GM19452 (cell line): ENCODE measurements at regions not wholly inside any gene's neighbourhood (a gene's known extent, or its start where the extent isn't known, plus 50 kb on each side); places are given as distances from the start of the nearest gene placed in this dataset.

Experiments
- ATAC-seq: cut with Tn5 transposase; IDR thresholded peaks from one replicate; pipeline ENCODE4 v1.9.1; 2021; ENCODE audit not compliant: unreplicated experiment

DNA sequence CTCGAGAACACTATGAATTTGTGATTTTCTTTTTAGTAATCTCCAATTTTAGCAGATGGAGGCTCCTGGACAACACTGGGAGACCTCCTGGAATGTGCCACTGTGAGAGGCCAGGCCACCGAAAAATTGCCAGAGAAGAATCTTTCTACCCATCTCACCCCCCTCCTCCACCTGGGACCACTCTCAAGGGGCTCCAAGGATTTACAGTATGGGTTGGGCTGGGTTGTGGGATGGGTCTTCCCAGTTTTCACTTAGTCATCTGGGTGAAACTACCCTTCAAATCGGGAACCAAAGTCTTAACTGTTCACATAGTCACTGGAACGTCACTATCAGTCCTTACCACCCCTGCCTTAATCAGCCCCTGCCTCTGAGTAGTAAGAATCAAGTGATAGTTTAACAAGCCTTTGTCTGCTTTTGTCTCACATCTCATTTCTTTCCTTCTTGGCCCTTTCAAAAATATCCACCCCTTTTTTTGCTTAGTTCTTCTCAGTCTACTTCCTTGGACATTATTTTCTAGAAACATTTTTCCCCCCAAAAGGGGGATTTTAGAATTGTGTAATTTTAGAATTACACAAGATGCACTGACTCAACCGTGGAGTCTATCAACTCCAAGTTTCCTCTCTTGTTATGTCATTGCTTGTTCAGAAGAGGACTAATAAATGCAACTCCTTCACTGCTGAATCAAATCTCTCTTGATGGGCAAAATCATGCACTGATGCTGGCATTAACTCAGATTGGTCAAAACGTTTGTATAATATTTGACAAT is 148.2 kb upstream of the MOCS1 start:
- ATAC-seq = no peak

DNA sequence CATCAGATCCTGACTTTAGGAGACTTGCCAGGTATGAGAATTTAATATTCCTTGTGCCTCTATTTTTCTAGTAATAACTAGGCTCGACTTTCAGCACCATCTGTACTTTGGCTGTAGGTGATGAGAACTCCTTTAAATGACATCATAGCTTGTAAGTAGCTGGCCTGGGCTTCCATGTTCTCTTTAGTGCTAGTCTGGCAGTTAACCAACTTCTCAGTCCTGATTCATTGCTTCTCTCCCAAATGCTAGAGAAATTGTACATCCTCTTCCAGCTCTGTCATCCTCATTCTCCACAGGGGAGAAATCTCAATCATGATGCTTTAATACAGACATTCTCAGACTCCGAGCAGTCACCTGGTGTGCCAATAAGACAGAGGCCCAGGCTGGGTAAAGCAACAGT is 143.5 kb upstream of the MOCS1 start:
- ATAC-seq = no peak

GRCh38 chr6:40077315-40077714 is 143.1 kb upstream of the MOCS1 start:
- ATAC-seq = no peak

- no peak for ATAC-seq
Measured at GRCh38 chr6:40075056-40075590, 140.9 kb upstream of the MOCS1 start.

DNA sequence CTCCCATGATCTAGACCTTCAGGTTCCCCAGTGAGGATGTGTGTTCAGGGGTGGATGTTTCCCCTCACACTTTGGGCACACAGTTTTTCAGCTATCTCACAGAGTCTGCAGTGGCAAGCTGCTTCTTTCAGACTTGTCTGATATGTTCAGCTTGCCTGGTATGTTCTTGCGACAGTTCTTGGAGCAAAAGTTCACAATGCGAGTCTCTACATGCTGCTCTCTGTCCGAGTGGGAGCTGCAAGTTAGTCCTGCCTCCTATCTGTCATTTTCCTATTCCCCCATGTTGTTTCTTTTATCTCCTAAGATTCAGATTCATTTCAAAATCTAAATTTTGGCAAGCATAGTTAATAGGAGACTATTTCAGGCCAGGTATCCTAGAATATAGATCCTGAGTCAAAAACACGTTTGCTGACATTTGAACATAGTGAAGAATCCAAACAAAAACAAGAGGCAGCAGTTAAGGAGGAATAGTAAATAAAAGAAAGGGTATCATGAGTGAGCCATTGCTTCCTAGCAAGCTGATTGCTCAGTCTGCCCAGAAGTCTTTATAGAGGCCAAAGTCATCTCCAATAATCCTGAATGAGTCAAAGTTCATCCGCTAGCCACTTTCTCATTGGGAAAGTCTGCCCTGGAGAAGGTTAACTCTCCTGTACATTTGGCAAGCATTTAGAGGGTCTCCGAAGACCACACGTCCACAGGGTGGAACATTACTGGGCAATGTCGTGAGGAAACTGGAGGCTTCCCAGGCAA is 140.2 kb upstream of the MOCS1 start:
- ATAC-seq = no peak

DNA sequence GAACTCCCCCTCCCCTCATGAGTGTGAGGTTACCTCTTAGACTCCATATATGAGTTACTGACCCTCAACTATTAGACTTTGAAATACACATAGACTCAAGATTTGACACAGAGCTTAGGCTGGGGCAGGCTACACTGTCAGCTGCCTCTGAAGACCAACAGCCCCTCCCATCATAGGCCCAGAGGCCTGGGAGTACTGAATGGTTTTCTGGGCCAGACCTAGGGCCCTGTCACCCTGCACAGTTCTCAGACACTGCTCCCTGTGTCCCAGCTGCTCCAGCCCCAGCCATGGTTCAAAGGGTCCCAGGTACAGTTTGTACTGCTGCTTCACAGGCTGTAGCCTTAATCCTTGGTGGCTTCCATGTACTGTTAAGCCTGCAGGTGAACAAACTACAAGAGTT is 132.1 kb upstream of the MOCS1 start:
- ATAC-seq = no peak

DNA sequence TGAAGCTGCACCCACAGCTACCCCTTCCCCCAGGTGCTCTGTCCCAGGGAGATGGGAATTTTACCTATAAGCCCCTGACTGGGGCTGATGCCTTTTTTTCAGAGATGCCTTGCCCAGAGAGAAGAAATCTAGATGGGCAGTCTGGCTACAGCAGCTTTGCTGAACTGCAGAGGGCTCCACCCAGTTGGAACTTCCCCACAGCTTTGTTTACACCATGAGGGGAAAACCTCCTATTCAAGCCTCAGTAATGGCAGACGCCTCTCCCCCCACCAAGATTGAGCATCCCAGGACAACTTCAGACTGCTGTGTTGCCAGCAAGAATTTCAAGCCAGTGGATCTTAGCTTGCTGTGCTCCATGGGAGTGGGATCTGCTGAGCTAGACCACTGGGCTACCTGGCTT is 122.6 kb upstream of the MOCS1 start:
- ATAC-seq = no peak

GRCh38 chr6:40054602-40055001 is 120.3 kb upstream of the MOCS1 start:
- no peak for ATAC-seq

- no peak for ATAC-seq
Measured at GRCh38 chr6:40054186-40054585, 119.9 kb upstream of the MOCS1 start.

GRCh38 chr6:40049128-40049527 is 114.9 kb upstream of the MOCS1 start:
- ATAC-seq = no peak

- ATAC-seq = no peak
Measured at GRCh38 chr6:40044196-40044595, 109.9 kb upstream of the MOCS1 start.

- no peak for ATAC-seq
Measured at GRCh38 chr6:40042232-40042631, 108.0 kb upstream of the MOCS1 start.

DNA sequence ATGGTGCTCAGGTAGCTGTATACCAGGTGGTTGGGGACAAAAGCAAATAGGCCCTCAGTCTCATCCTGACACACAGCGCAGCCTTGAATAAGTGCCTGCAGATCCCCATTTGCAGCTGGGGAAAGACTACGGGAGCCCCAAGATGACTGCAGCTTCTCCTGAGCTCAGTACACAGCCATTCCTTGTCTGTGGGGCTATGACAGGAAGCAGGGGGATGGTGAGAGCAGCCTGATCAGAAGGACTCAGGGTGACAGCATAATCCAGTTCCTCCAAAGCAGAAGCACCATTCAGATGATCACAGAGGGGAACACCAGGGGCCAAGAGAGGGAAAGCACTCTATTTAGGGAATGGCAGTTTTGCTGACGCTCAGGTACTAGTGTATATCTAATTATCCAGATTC is 104.8 kb upstream of the MOCS1 start:
- no peak for ATAC-seq

- no peak for ATAC-seq
Measured at GRCh38 chr6:40038626-40039025, 104.4 kb upstream of the MOCS1 start.

GRCh38 chr6:40037271-40037670 is 103.0 kb upstream of the MOCS1 start:
- ATAC-seq = no peak

DNA sequence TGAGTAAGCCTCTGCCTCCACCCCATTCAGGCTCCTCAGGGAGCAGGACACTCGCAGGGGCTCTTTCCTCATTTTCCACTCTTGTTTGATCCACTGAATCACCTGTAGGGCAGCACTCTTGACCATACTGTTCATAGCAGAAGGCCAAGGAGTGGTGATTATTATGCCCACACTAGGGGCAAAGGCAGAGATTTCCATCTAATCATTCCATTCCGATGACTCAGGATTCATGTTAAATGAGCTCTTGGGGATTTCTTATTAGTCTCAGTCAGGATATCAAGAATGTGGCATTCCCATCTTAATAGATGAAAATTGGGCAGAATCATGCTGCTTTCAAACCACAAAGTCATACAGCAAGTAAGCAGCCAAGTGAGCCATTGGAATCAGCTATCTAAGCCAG is 101.9 kb upstream of the MOCS1 start:
- ATAC-seq = no peak

DNA sequence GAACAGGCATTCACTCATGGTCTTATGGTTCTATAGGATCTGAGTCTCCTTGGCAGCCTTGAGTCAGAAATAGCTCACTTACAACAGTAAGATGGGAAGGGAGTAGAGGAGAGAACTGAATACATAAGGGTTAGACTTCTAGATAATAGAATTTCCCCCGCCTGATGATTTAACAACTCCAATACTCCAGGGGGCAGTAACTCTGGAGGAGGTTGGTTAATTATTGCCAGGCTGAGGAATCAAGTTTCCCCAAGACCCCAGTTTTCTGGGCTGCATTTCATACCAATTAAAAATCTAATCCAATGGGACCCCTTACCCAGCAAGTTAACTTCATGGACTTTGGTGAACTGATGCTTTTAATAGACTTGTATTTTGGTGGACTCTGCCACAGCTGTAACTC is 94.2 kb upstream of the MOCS1 start:
- ATAC-seq = no peak

GRCh38 chr6:40022867-40023266 is 88.6 kb upstream of the MOCS1 start:
- no peak for ATAC-seq

- ATAC-seq = no peak
Measured at GRCh38 chr6:40020166-40020565, 85.9 kb upstream of the MOCS1 start.

DNA sequence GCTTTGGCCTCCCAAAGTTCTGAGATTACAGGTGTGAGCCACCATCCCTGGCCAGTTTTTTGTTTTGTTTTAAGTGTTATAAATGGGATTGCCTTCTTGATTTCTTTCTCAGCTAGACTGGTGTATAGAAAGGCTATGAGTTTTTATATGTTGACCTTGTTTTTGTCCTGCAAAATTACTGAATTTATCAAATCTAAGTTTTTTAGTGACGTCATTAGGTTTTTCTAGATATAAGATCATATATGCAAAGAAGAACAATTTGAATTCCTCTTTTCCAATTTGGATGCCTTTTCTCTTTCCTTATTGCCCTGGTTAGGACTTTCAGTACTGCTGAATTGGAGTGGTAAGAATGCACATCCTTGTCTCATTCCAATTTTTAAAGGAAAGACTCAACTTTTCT is 81.3 kb upstream of the MOCS1 start:
- no peak for ATAC-seq

- no peak for ATAC-seq
Measured at GRCh38 chr6:40011844-40012243, 77.6 kb upstream of the MOCS1 start.

DNA sequence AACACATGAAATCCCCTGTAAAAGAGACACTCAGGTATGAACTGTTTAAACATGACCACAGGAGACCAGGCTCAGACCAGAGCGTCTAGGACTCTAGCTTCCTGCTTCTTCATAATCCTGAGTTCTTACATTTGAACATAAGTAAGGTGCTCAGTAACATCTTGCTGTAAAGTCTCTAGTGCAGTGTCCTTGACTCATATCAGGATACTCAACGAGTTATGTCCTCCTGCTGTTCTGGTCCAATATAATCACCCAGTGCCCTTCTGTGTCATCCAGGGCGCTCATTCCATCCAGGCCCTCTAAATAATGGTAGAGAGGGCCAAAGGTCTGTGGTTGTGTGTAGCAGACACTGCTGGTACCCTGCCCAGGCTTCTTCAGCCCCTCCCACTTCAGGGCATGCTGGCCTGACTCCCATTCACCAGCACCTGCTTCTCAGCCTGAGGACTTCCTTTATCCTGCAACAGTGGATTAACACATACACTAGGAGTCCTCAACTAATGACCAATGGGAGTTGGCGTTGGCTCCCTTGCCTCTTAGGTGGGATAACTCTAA is 66.8 kb upstream of the MOCS1 start:
- no peak for ATAC-seq
